Endothelial cell of umbilical vein (primary cell): ENCODE measurements at regions not wholly inside any gene's neighbourhood (a gene's known extent, or its start where the extent isn't known, plus 50 kb on each side); places are given as distances from the start of the nearest gene placed in this dataset.

Experiments used
- BruUV-seq: library from RNA; stranded (reverse); fragments of 400-500 nt; replicated peaks from 2 replicates; lab custom pipeline; 2021; lab: Mats Ljungman, UMichigan
- CTCF ChIA-PET: fragments of 300-600, 350-600 bp; sonication (Branson Sonifier 250); formaldehyde crosslinking; loops from one replicate; lab custom pipeline; 2021; ENCODE audit warnings: antibody characterized with exemption, inconsistent platforms; lab: Charles Lee
- POLR2A ChIA-PET: fragments of 300-600, 350-600 bp; sonication (Branson Sonifier 250); formaldehyde crosslinking; loops from one replicate; lab custom pipeline; 2021; ENCODE audit warnings: antibody characterized with exemption, inconsistent platforms; lab: Charles Lee
- DNase-seq: peaks from one replicate; pipeline ENCODE4 v3.0.0-alpha.2; 2011; ENCODE audit warnings: low read depth, low spot score
- FAIRE-seq: peaks from 2 replicates; lab custom pipeline; 2011; peaks lifted over from hg19 to GRCh38; lab: Jason Lieb, UNC
- H2AFZ ChIP-seq: 2 replicates; pipeline ENCODE4 v1.6.0; 2012; ENCODE audit warnings: low read depth, low read length, control low read depth, inconsistent platforms
- H3K27ac ChIP-seq: 2 replicates; pipeline ENCODE4 v1.5.1; 2011; ENCODE audit warnings: low read depth, mild to moderate bottlenecking, control low read depth, low read length, moderate library complexity; ENCODE audit not compliant: insufficient read depth
- H3K27me3 ChIP-seq, 2 experiments: 2 replicates each; pipeline versions ENCODE4 v1.6.0 to v1.6.1; 2011; ENCODE audit warnings: low read length in 2 of 2, mixed read lengths in 1 of 2; ENCODE audit not compliant: control insufficient read depth in 2 of 2, insufficient read depth in 2 of 2
- H3K36me3 ChIP-seq, 2 experiments: 2 replicates in 1 of 2; 3 replicates in 1 of 2; pipeline ENCODE4 v1.5.1; 2011; ENCODE audit warnings: low read length in 2 of 2, mild to moderate bottlenecking in 1 of 2, moderate library complexity in 1 of 2; ENCODE audit not compliant: control insufficient read depth in 2 of 2, insufficient read depth in 2 of 2; ENCODE audit errors: extremely low read depth in 1 of 2
- H3K4me1 ChIP-seq: 3 replicates; pipeline ENCODE4 v1.5.1; 2011; ENCODE audit warnings: mild to moderate bottlenecking, low read length; ENCODE audit not compliant: control insufficient read depth, insufficient read depth; ENCODE audit errors: extremely low read depth
- H3K4me2 ChIP-seq: 2 replicates; pipeline ENCODE4 v1.6.1; 2011; ENCODE audit warnings: low read length, control low read depth, mixed read lengths; ENCODE audit not compliant: insufficient read depth
- H3K4me3 ChIP-seq, 3 experiments: fragments of 200-600 bp in 1 of 3; sonication (generic), shearing (Covaris generic) in 1 of 3; replicated peaks in 1 of 3; 2 replicates each; pipeline ENCODE4 v1.5.1; 2011 to 2016; ENCODE audit warnings: control low read depth in 3 of 3, low read length in 3 of 3, mild to moderate bottlenecking in 2 of 3, inconsistent platforms in 1 of 3, low read depth in 1 of 3, moderate library complexity in 1 of 3; ENCODE audit not compliant: insufficient read depth in 1 of 3
- H3K79me2 ChIP-seq: 2 replicates; pipeline ENCODE4 v1.6.0; 2012; ENCODE audit warnings: low read length, inconsistent platforms; ENCODE audit not compliant: control insufficient read depth, insufficient read depth
- H3K9ac ChIP-seq: replicated peaks from 2 replicates; pipeline ENCODE3; 2011; ENCODE audit warnings: low read length, control low read depth; ENCODE audit not compliant: insufficient read depth; ENCODE audit errors: extremely low read depth
- H3K9me1 ChIP-seq: replicated peaks from 3 replicates; pipeline ENCODE4 v1.6.0; 2011; ENCODE audit warnings: mild to moderate bottlenecking, low read length; ENCODE audit not compliant: control insufficient read depth, insufficient read depth; ENCODE audit errors: extremely low read depth
- H3K9me3 ChIP-seq: replicated peaks from 2 replicates; pipeline ENCODE4 v1.5.1; 2012; ENCODE audit warnings: low read length, inconsistent platforms; ENCODE audit not compliant: control insufficient read depth, insufficient read depth
- H4K20me1 ChIP-seq: replicated peaks from 2 replicates; pipeline ENCODE3; 2011; ENCODE audit warnings: mild to moderate bottlenecking, low read length; ENCODE audit not compliant: control insufficient read depth, insufficient read depth; ENCODE audit errors: extremely low read depth
- CTCF ChIP-seq, 2 donors: IDR thresholded peaks; 1 replicate in 1 of 2; 2 replicates in 1 of 2; pipeline ENCODE4 v1.5.1; 2011; ENCODE audit warnings: low read length in 2 of 2, mild to moderate bottlenecking in 2 of 2, moderate library complexity in 2 of 2, control low read depth in 1 of 2, inconsistent platforms in 1 of 2, low read depth in 1 of 2; ENCODE audit not compliant: insufficient read depth in 1 of 2; ENCODE audit errors: extremely low read depth in 1 of 2
- EZH2 ChIP-seq: IDR thresholded peaks from 2 replicates; pipeline ENCODE4 v1.6.1; 2012; ENCODE audit warnings: borderline replicate concordance, low read depth, mild to moderate bottlenecking, moderate library complexity, low read length, inconsistent platforms; ENCODE audit not compliant: severe bottlenecking
- FOS ChIP-seq: IDR thresholded peaks from 2 replicates; pipeline ENCODE4 v1.6.1; 2011; ENCODE audit warnings: mild to moderate bottlenecking, low read length, moderate library complexity, borderline replicate concordance; ENCODE audit not compliant: insufficient read depth
- GATA2 ChIP-seq: IDR thresholded peaks from 2 replicates; pipeline ENCODE4 v1.7.0; 2011; ENCODE audit warnings: low read depth, mild to moderate bottlenecking, moderate library complexity, mixed read lengths, low read length; ENCODE audit not compliant: insufficient read length, insufficient read depth
- JUN ChIP-seq: IDR thresholded peaks from 2 replicates; pipeline ENCODE4 v1.6.1; 2011; ENCODE audit warnings: borderline replicate concordance, low read depth; ENCODE audit not compliant: insufficient read length, insufficient read depth
- MAX ChIP-seq: IDR thresholded peaks from 2 replicates; pipeline ENCODE4 v1.6.1; 2011; ENCODE audit not compliant: insufficient read depth, insufficient read length
- MYC ChIP-seq: IDR thresholded peaks from one replicate; pipeline ENCODE4 v1.6.1; 2011; ENCODE audit warnings: mild to moderate bottlenecking, low read depth, low read length
- POLR2A ChIP-seq: IDR thresholded peaks from 2 replicates; pipeline ENCODE4 v1.6.1; 2012; ENCODE audit warnings: low read depth, mild to moderate bottlenecking, control low read depth, low read length
- POLR2AphosphoS5 ChIP-seq: IDR thresholded peaks from 2 replicates; pipeline ENCODE4 v1.6.1; 2012; ENCODE audit warnings: low read depth, mild to moderate bottlenecking, control low read depth, low read length, moderate library complexity; ENCODE audit not compliant: insufficient read depth
- dilution Hi-C: fragments of 300-500 bp; cut with MboI; formaldehyde crosslinking; loops from one replicate; pipeline ENCODE4 v1.15.0; 2019; ENCODE audit warnings: low sequenced_read_pairs; ENCODE audit not compliant: extremely low pct_ligation_motif_present
- intact Hi-C: fragments of 100-400 bp; cut with micrococcal nuclease; formaldehyde crosslinking; loops from one replicate; pipeline ENCODE4 v1.10.0; 2022

- Histone ChIP-seq H3K9me3 (no peaks in the 10 kb centered on the region), H3K27ac (peak overlapping the region; percentile 87), H3K9ac (peak overlapping the region; percentile 70), H3K27me3 (no peaks in the 10 kb centered on the region), H3K79me2 (no peaks in the 10 kb centered on the region), H2AFZ (peak overlapping the region; percentile 42), H3K9me1 (no peaks in the 10 kb centered on the region), H3K4me3 (peak overlapping the region in 1 of 3 experiments; percentile 25), H3K4me2 (peak overlapping the region; percentile 79), H3K36me3 (no peaks in the 10 kb centered on the region), H3K4me1 (peaks cover 24% of the 10 kb centered on the region), H4K20me1 (no peaks in the 10 kb centered on the region)
- intact Hi-C loops, result loop anchor here (1.0 to 10.0 kb wide), 4 partner anchors 16 to 453 kb away; partner anchors contain the start of gene SCLT1
- TF ChIP-seq FOS (peak; percentile 61), MAX (no peak), CTCF (IDR thresholded peaks at IDR 0.05; ENCODE audit: extremely low read depth in 1 of 2, insufficient read depth in 1 of 2, low read depth in 1 of 2, low read length in 2 of 2) (no peak), MYC (peak; percentile 10), GATA2 (peak; percentile 61), POLR2AphosphoS5 (peak; percentile 69), JUN (peak; percentile 42), POLR2A (peak; percentile 26), EZH2 (no peak)
- BruUV-seq, result TSS peak; percentile 52
- ChIA-PET CTCF (interaction anchor here (1.2 to 2.1 kb wide), 4 partner anchors 11 to 183 kb away, joined by 3 to 7 read pairs (median 4); no protein-coding TSS in a partner anchor), POLR2A (interaction anchor here (0.5 kb wide), 1 partner anchor 98 kb away, joined by 3 read pairs; no protein-coding TSS in a partner anchor)
- FAIRE-seq, result peak; percentile 97
- peak; percentile 97 for DNase-seq
- dilution Hi-C loops, result no loop called here
Observed at GRCh38 chr4:129545599-129546278, 449.8 kb downstream of the C4orf33 start.
